ENCODE measurements at regions not wholly inside any gene's neighbourhood (a gene's known extent, or its start where the extent isn't known, plus 50 kb on each side); places are given as distances from the start of the nearest gene placed in this dataset.

GRCh38 chr12:114504311-114504710, 98.4 kb upstream of the TBX5 start:
- no peaks in the 10 kb centered on the region for H4K20me1 ChIP-seq (ENCODE audit: insufficient read depth, low read length, poor library complexity, severe bottlenecking)
- no peak for TF ChIP-seq CTCF (conservative IDR thresholded peaks at IDR 0.05; ENCODE audit: low read length)
- no peak for TF ChIP-seq EZH2phosphoT487 (IDR thresholded peaks at IDR 0.05; ENCODE audit: borderline replicate concordance)
- H3K4me2 ChIP-seq (ENCODE audit: low read depth, low read length, poor library complexity, severe bottlenecking) = no peak overlapping the region
- no peaks in the 10 kb centered on the region for H3K27me3 ChIP-seq (ENCODE audit: insufficient read depth, low read length, poor library complexity, severe bottlenecking)
- H3K4me1 ChIP-seq (ENCODE audit: insufficient read depth, low read length, poor library complexity, severe bottlenecking) = no peaks in the 10 kb centered on the region
- H3K4me3 ChIP-seq (ENCODE audit: low read length, poor library complexity, severe bottlenecking) = no peak overlapping the region
- H2AFZ ChIP-seq (ENCODE audit: low read length) = no peak overlapping the region
- no peak overlapping the region for H3K9ac ChIP-seq (ENCODE audit: low read depth, low read length, poor library complexity, severe bottlenecking)
- no peaks in the 10 kb centered on the region for H3K36me3 ChIP-seq (ENCODE audit: insufficient read depth, low read length)
- H3K79me2 ChIP-seq (ENCODE audit: insufficient read depth, low read length) = no peaks in the 10 kb centered on the region
- no peaks in the 10 kb centered on the region for H3F3A ChIP-seq (ENCODE audit: low read depth)
- H3K9me3 ChIP-seq (ENCODE audit: insufficient read depth, low read depth, low read length) = no peaks in the 10 kb centered on the region
- no peaks in the 10 kb centered on the region for H3K9me2 ChIP-seq (replicated peaks; ENCODE audit: low read depth, low read length)

GRCh38 chr12:114501474-114501807, 95.5 kb upstream of the TBX5 start:
- Histone ChIP-seq H2AFZ (ENCODE audit: low read length) (no peak overlapping the region), H3K4me1 (ENCODE audit: insufficient read depth, low read length, poor library complexity, severe bottlenecking) (no peaks in the 10 kb centered on the region), H3K9ac (ENCODE audit: low read depth, low read length, poor library complexity, severe bottlenecking) (no peak overlapping the region), H3K4me3 (ENCODE audit: low read length, poor library complexity, severe bottlenecking) (no peak overlapping the region), H4K20me1 (ENCODE audit: insufficient read depth, low read length, poor library complexity, severe bottlenecking) (no peaks in the 10 kb centered on the region), H3F3A (ENCODE audit: low read depth) (no peaks in the 10 kb centered on the region), H3K9me2 (replicated peaks; ENCODE audit: low read depth, low read length) (no peaks in the 10 kb centered on the region), H3K79me2 (ENCODE audit: insufficient read depth, low read length) (no peaks in the 10 kb centered on the region), H3K4me2 (ENCODE audit: low read depth, low read length, poor library complexity, severe bottlenecking) (no peak overlapping the region), H3K36me3 (ENCODE audit: insufficient read depth, low read length) (no peaks in the 10 kb centered on the region), H3K9me3 (ENCODE audit: insufficient read depth, low read depth, low read length) (no peaks in the 10 kb centered on the region), H3K27me3 (ENCODE audit: insufficient read depth, low read length, poor library complexity, severe bottlenecking) (no peaks in the 10 kb centered on the region)
- TF ChIP-seq CTCF (conservative IDR thresholded peaks at IDR 0.05; ENCODE audit: low read length) (no peak), EZH2phosphoT487 (IDR thresholded peaks at IDR 0.05; ENCODE audit: borderline replicate concordance) (no peak)

GRCh38 chr12:114500775-114501473, 95.0 kb upstream of the TBX5 start:
- Histone ChIP-seq H2AFZ (ENCODE audit: low read length) (no peak overlapping the region), H3K4me1 (ENCODE audit: insufficient read depth, low read length, poor library complexity, severe bottlenecking) (no peaks in the 10 kb centered on the region), H3K27me3 (ENCODE audit: insufficient read depth, low read length, poor library complexity, severe bottlenecking) (no peaks in the 10 kb centered on the region), H3K9me2 (replicated peaks; ENCODE audit: low read depth, low read length) (no peaks in the 10 kb centered on the region), H3K36me3 (ENCODE audit: insufficient read depth, low read length) (no peaks in the 10 kb centered on the region), H3K9ac (ENCODE audit: low read depth, low read length, poor library complexity, severe bottlenecking) (no peak overlapping the region), H3K79me2 (ENCODE audit: insufficient read depth, low read length) (no peaks in the 10 kb centered on the region), H4K20me1 (ENCODE audit: insufficient read depth, low read length, poor library complexity, severe bottlenecking) (no peaks in the 10 kb centered on the region), H3F3A (ENCODE audit: low read depth) (no peaks in the 10 kb centered on the region), H3K4me3 (ENCODE audit: low read length, poor library complexity, severe bottlenecking) (no peak overlapping the region), H3K4me2 (ENCODE audit: low read depth, low read length, poor library complexity, severe bottlenecking) (no peak overlapping the region), H3K9me3 (ENCODE audit: insufficient read depth, low read depth, low read length) (no peaks in the 10 kb centered on the region)
- TF ChIP-seq CTCF (conservative IDR thresholded peaks at IDR 0.05; ENCODE audit: low read length) (no peak), EZH2phosphoT487 (IDR thresholded peaks at IDR 0.05; ENCODE audit: borderline replicate concordance) (no peak)

Measured in Loucy (cell line).